Activated T-cell treated with anti-CD3 and anti-CD28 coated beads for 24 hours (primary cell): ENCODE measurements at regions not wholly inside any gene's neighbourhood (a gene's known extent, or its start where the extent isn't known, plus 50 kb on each side); places are given as distances from the start of the nearest gene placed in this dataset.

Experiments
- DNase-seq: peaks from one replicate; pipeline ENCODE4 v3.0.0-alpha.2; 2020; ENCODE audit warnings: low read depth

- no peak for DNase-seq
Observed at GRCh38 chr13:53144826-53145225, 116.2 kb downstream of the OLFM4 start.

GRCh38 chr13:53150568-53150967, 122.0 kb downstream of the OLFM4 start:
- DNase-seq = no peak

GRCh38 chr13:53151336-53152056, 122.9 kb downstream of the OLFM4 start:
- DNase-seq = peak; percentile 9

GRCh38 chr13:53152057-53152421, 123.4 kb downstream of the OLFM4 start:
- no peak for DNase-seq

- DNase-seq = no peak
Observed at GRCh38 chr13:53158201-53158600, 129.6 kb downstream of the OLFM4 start.

GRCh38 chr13:53159431-53159830, 130.8 kb downstream of the OLFM4 start:
- no peak for DNase-seq

- DNase-seq = no peak
Observed at GRCh38 chr13:53160211-53160610, 131.6 kb downstream of the OLFM4 start.

GRCh38 chr13:53161251-53161650, 132.6 kb downstream of the OLFM4 start:
- no peak for DNase-seq

GRCh38 chr13:53165261-53165660, 136.6 kb downstream of the OLFM4 start:
- DNase-seq = no peak

- DNase-seq = no peak
Observed at GRCh38 chr13:53167561-53167960, 138.9 kb downstream of the OLFM4 start.

- no peak for DNase-seq
Observed at GRCh38 chr13:53170910-53171309, 142.3 kb downstream of the OLFM4 start.

- DNase-seq = no peak
Observed at GRCh38 chr13:53174545-53174944, 145.9 kb downstream of the OLFM4 start.

GRCh38 chr13:53180684-53181083, 152.1 kb downstream of the OLFM4 start:
- DNase-seq = no peak

GRCh38 chr13:53182724-53183123, 154.1 kb downstream of the OLFM4 start:
- no peak for DNase-seq

GRCh38 chr13:53188120-53188519, 159.5 kb downstream of the OLFM4 start:
- no peak for DNase-seq

- DNase-seq = no peak
Observed at GRCh38 chr13:53189162-53189561, 160.5 kb downstream of the OLFM4 start.

GRCh38 chr13:53191091-53191490, 162.5 kb downstream of the OLFM4 start:
- no peak for DNase-seq

GRCh38 chr13:53197424-53197823, 168.8 kb downstream of the OLFM4 start:
- no peak for DNase-seq

GRCh38 chr13:53198017-53198416, 169.4 kb downstream of the OLFM4 start:
- DNase-seq = no peak

- no peak for DNase-seq
Observed at GRCh38 chr13:53198736-53199135, 170.1 kb downstream of the OLFM4 start.

GRCh38 chr13:53200075-53200474, 171.5 kb downstream of the OLFM4 start:
- no peak for DNase-seq

GRCh38 chr13:53200498-53201453, 172.2 kb downstream of the OLFM4 start:
- no peak for DNase-seq
